GM23338 (cell line): ENCODE measurements at regions not wholly inside any gene's neighbourhood (a gene's known extent, or its start where the extent isn't known, plus 50 kb on each side); places are given as distances from the start of the nearest gene placed in this dataset.

Experiments
- ATAC-seq: fragments of 200-7000 bp; cut with Tn5 transposase; 3 replicates; pipeline ENCODE4 v1.9.1; 2020
- DNase-seq: peaks from one replicate; pipeline ENCODE4 v3.0.0-alpha.2; 2015; ENCODE audit warnings: low spot score
- H2AFZ ChIP-seq: fragments of 200-600 bp; sonication (generic); 2 replicates; pipeline ENCODE4 v1.8.0; 2016; ENCODE audit warnings: antibody characterized with exemption, mild to moderate bottlenecking, moderate library complexity
- H3F3A ChIP-seq: fragments of 200-600 bp; sonication (generic); replicated peaks from 2 replicates; pipeline ENCODE4 v1.8.0; 2017; ENCODE audit warnings: antibody characterized with exemption, mixed run types, low read depth
- H3K27ac ChIP-seq: fragments of 200-600 bp; sonication (generic); 2 replicates; pipeline ENCODE4 v1.6.1; 2016; ENCODE audit warnings: low read depth
- H3K27me3 ChIP-seq: fragments of 200-600 bp; sonication (generic); 2 replicates; pipeline ENCODE4 v1.8.0; 2016; ENCODE audit warnings: mild to moderate bottlenecking, mixed run types, moderate library complexity; ENCODE audit not compliant: insufficient read depth
- H3K36me3 ChIP-seq: fragments of 200-600 bp; sonication (generic); 2 replicates; pipeline ENCODE4 v1.8.0; 2016; ENCODE audit warnings: mild to moderate bottlenecking; ENCODE audit not compliant: insufficient read depth
- H3K4me1 ChIP-seq: fragments of 200-600 bp; sonication (generic); 2 replicates; pipeline ENCODE4 v1.8.0; 2016; ENCODE audit warnings: mild to moderate bottlenecking, moderate library complexity; ENCODE audit not compliant: insufficient read depth
- H3K4me2 ChIP-seq: fragments of 200-600 bp; sonication (generic); 2 replicates; pipeline ENCODE4 v1.7.1; 2017; ENCODE audit warnings: mixed run types
- H3K4me3 ChIP-seq: fragments of 200-600 bp; sonication (generic); 2 replicates; pipeline ENCODE4 v1.6.1; 2016; ENCODE audit warnings: mixed run types
- H3K79me2 ChIP-seq: fragments of 200-600 bp; sonication (generic); replicated peaks from 2 replicates; pipeline ENCODE4 v1.8.0; 2017; ENCODE audit warnings: mild to moderate bottlenecking; ENCODE audit not compliant: insufficient read depth
- H3K9me2 ChIP-seq: fragments of 200-600 bp; sonication (generic); 2 replicates; pipeline ENCODE4 v1.8.0; 2017; ENCODE audit not compliant: insufficient read depth
- H4K20me1 ChIP-seq: fragments of 200-600 bp; sonication (generic); replicated peaks from 2 replicates; pipeline ENCODE4 v1.8.0; 2017; ENCODE audit warnings: mild to moderate bottlenecking; ENCODE audit not compliant: insufficient read depth
- H3K27ac Mint-ChIP-seq: 2 replicates; pipeline ENCODE4 v1.8.0; 2020; ENCODE audit warnings: inconsistent platforms, mild to moderate bottlenecking, moderate library complexity, mixed read lengths
- H3K27me3 Mint-ChIP-seq: 3 replicates; pipeline ENCODE4 v1.8.0; 2022; ENCODE audit warnings: low read depth, mild to moderate bottlenecking, moderate library complexity, mixed read lengths, inconsistent platforms; ENCODE audit not compliant: insufficient read depth, poor library complexity
- H3K36me3 Mint-ChIP-seq: 3 replicates; pipeline ENCODE4 v1.8.0; 2021; ENCODE audit warnings: low read depth, mild to moderate bottlenecking, inconsistent platforms, moderate library complexity, mixed read lengths
- H3K4me1 Mint-ChIP-seq: 3 replicates; pipeline ENCODE4 v1.8.0; 2020; ENCODE audit warnings: mild to moderate bottlenecking, inconsistent platforms, mixed read lengths
- H3K4me3 Mint-ChIP-seq: 3 replicates; pipeline ENCODE4 v1.8.0; 2021; ENCODE audit warnings: moderate library complexity, mild to moderate bottlenecking, inconsistent platforms, mixed read lengths
- H3K9me3 Mint-ChIP-seq: 3 replicates; pipeline ENCODE4 v1.8.0; 2020; ENCODE audit warnings: moderate library complexity, mild to moderate bottlenecking, inconsistent platforms, mixed read lengths
- CREB1 ChIP-seq: fragments of 250-450 bp; sonication (Bioruptor Pico); IDR thresholded peaks from 2 replicates; pipeline ENCODE4 v1.5.0; 2020; ENCODE audit warnings: low read depth, mild to moderate bottlenecking, moderate library complexity
- CTCF ChIP-seq, 2 experiments: fragments of 200-600 bp in 1 of 2; sonication (generic) in 1 of 2; conservative IDR thresholded peaks; 2 replicates each; pipeline versions ENCODE4 v1.5.1 to v1.6.1; 2016 to 2017; ENCODE audit warnings: antibody characterized with exemption in 2 of 2, low read depth in 2 of 2, mild to moderate bottlenecking in 2 of 2, moderate library complexity in 1 of 2
- ETS1 ChIP-seq: IDR thresholded peaks from 2 replicates; pipeline ENCODE4 v1.6.1; 2016; ENCODE audit warnings: antibody characterized with exemption
- EZH2phosphoT487 ChIP-seq: fragments of 200-600 bp; sonication (generic); IDR thresholded peaks from one replicate; pipeline ENCODE4 v1.8.1; 2018; ENCODE audit warnings: antibody characterized with exemption; ENCODE audit not compliant: unreplicated experiment
- JUNB ChIP-seq: IDR thresholded peaks from one replicate; pipeline ENCODE4 v1.6.1; 2016; ENCODE audit warnings: antibody characterized with exemption; ENCODE audit not compliant: unreplicated experiment
- POLR2AphosphoS5 ChIP-seq: IDR thresholded peaks from 2 replicates; pipeline ENCODE4 v1.6.1; 2016; ENCODE audit warnings: antibody characterized with exemption, low read depth
- ZNF114 ChIP-seq: fragments of 250-450 bp; sonication (Bioruptor Pico); IDR thresholded peaks from 2 replicates; pipeline ENCODE4 v1.5.0; 2020; ENCODE audit warnings: mild to moderate bottlenecking, moderate library complexity
- ZNF331 ChIP-seq: fragments of 250-450 bp; sonication (Bioruptor Pico); IDR thresholded peaks from 2 replicates; pipeline ENCODE4 v1.5.0; 2020; ENCODE audit warnings: low read depth, mild to moderate bottlenecking, moderate library complexity
- TF ChIP-seq, protein P1 (sequence below): fragments of 250-450 bp; sonication (Bioruptor Pico); IDR thresholded peaks from 2 replicates; pipeline ENCODE4 v1.5.0; 2020; ENCODE audit warnings: mild to moderate bottlenecking, moderate library complexity

GRCh38 chrX:122244080-122244479 lies 940.0 kb upstream of the GRIA3 start:
- H3K4me3 ChIP-seq = no peak overlapping the region
- H3F3A ChIP-seq = 0 out of 2 replicates have a peak, but pooled peaks cover 4% of the 10 kb centered on the region
- Mint-ChIP-seq H3K9me3 (no peaks in the 10 kb centered on the region; the same call in 2 of the 3 replicates), H3K36me3 (peaks cover 30% of the 10 kb centered on the region), H3K4me3 (no peak overlapping the region), H3K27ac (no peak overlapping the region), H3K4me1 (peaks cover 28% of the 10 kb centered on the region; the same call in 2 of the 3 replicates), H3K27me3 (peaks cover 12% of the 10 kb centered on the region)
- ATAC-seq (no peak), DNase-seq (no peak)
- H3K36me3 ChIP-seq = peaks cover 18% of the 10 kb centered on the region
- H3K27me3 ChIP-seq = no peaks in the 10 kb centered on the region
- H3K27ac ChIP-seq = no peak overlapping the region
- TF ChIP-seq EZH2phosphoT487 (no peak), JUNB (no peak), CREB1 (CRISPR knock-in tag) (no peak), POLR2AphosphoS5 (peak; percentile 30; the same call in 1 of the 2 replicates), ETS1 (no peak), ZNF114 (no peak), ZNF331 (no peak), CTCF (conservative IDR thresholded peaks at IDR 0.05; ENCODE audit: low read depth in 2 of 2) (no peak)
- TF ChIP-seq, protein P1, sequence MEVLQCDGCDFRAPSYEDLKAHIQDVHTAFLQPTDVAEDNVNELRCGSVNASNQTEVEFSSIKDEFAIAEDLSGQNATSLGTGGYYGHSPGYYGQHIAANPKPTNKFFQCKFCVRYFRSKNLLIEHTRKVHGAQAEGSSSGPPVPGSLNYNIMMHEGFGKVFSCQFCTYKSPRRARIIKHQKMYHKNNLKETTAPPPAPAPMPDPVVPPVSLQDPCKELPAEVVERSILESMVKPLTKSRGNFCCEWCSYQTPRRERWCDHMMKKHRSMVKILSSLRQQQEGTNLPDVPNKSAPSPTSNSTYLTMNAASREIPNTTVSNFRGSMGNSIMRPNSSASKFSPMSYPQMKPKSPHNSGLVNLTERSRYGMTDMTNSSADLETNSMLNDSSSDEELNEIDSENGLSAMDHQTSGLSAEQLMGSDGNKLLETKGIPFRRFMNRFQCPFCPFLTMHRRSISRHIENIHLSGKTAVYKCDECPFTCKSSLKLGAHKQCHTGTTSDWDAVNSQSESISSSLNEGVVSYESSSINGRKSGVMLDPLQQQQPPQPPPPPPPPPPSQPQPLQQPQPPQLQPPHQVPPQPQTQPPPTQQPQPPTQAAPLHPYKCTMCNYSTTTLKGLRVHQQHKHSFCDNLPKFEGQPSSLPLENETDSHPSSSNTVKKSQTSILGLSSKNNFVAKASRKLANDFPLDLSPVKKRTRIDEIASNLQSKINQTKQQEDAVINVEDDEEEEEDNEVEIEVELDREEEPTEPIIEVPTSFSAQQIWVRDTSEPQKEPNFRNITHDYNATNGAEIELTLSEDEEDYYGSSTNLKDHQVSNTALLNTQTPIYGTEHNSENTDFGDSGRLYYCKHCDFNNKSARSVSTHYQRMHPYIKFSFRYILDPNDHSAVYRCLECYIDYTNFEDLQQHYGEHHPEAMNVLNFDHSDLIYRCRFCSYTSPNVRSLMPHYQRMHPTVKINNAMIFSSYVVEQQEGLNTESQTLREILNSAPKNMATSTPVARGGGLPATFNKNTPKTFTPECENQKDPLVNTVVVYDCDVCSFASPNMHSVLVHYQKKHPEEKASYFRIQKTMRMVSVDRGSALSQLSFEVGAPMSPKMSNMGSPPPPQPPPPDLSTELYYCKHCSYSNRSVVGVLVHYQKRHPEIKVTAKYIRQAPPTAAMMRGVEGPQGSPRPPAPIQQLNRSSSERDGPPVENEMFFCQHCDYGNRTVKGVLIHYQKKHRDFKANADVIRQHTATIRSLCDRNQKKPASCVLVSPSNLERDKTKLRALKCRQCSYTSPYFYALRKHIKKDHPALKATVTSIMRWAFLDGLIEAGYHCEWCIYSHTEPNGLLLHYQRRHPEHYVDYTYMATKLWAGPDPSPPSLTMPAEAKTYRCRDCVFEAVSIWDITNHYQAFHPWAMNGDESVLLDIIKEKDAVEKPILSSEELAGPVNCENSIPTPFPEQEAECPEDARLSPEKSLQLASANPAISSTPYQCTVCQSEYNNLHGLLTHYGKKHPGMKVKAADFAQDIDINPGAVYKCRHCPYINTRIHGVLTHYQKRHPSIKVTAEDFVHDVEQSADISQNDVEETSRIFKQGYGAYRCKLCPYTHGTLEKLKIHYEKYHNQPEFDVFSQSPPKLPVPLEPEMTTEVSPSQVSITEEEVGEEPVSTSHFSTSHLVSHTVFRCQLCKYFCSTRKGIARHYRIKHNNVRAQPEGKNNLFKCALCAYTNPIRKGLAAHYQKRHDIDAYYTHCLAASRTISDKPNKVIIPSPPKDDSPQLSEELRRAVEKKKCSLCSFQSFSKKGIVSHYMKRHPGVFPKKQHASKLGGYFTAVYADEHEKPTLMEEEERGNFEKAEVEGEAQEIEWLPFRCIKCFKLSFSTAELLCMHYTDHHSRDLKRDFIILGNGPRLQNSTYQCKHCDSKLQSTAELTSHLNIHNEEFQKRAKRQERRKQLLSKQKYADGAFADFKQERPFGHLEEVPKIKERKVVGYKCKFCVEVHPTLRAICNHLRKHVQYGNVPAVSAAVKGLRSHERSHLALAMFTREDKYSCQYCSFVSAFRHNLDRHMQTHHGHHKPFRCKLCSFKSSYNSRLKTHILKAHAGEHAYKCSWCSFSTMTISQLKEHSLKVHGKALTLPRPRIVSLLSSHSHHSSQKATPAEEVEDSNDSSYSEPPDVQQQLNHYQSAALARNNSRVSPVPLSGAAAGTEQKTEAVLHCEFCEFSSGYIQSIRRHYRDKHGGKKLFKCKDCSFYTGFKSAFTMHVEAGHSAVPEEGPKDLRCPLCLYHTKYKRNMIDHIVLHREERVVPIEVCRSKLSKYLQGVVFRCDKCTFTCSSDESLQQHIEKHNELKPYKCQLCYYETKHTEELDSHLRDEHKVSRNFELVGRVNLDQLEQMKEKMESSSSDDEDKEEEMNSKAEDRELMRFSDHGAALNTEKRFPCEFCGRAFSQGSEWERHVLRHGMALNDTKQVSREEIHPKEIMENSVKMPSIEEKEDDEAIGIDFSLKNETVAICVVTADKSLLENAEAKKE (CRISPR knock-in tag) = no peak
- H3K9me2 ChIP-seq = no peaks in the 10 kb centered on the region
- peaks cover 3% of the 10 kb centered on the region; the same call in 1 of the 2 replicates for H4K20me1 ChIP-seq
- no peaks in the 10 kb centered on the region; the same call in none of the 2 replicates for H3K4me1 ChIP-seq
- no peak overlapping the region for H3K4me2 ChIP-seq
- no peaks in the 10 kb centered on the region for H3K79me2 ChIP-seq
- no peak overlapping the region for H2AFZ ChIP-seq
